ENCODE measurements at regions not wholly inside any gene's neighbourhood (a gene's known extent, or its start where the extent isn't known, plus 50 kb on each side); places are given as distances from the start of the nearest gene placed in this dataset.
A peak's percentile ranks its signal among the peaks of the same experiment; 100 is the strongest.

- TF ChIP-seq FOXA2 (IDR thresholded peaks at IDR 0.05) (no peak), NR2F2 (IDR thresholded peaks at IDR 0.05) (peak; percentile 50), SP1 (IDR thresholded peaks at IDR 0.05) (peak; percentile 6), JUND (IDR thresholded peaks at IDR 0.05) (no peak)
- TF ChIP-seq, protein P1, sequence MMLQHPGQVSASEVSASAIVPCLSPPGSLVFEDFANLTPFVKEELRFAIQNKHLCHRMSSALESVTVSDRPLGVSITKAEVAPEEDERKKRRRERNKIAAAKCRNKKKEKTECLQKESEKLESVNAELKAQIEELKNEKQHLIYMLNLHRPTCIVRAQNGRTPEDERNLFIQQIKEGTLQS (IDR thresholded peaks at IDR 0.05) = no peak
- TF ChIP-seq, protein P2, sequence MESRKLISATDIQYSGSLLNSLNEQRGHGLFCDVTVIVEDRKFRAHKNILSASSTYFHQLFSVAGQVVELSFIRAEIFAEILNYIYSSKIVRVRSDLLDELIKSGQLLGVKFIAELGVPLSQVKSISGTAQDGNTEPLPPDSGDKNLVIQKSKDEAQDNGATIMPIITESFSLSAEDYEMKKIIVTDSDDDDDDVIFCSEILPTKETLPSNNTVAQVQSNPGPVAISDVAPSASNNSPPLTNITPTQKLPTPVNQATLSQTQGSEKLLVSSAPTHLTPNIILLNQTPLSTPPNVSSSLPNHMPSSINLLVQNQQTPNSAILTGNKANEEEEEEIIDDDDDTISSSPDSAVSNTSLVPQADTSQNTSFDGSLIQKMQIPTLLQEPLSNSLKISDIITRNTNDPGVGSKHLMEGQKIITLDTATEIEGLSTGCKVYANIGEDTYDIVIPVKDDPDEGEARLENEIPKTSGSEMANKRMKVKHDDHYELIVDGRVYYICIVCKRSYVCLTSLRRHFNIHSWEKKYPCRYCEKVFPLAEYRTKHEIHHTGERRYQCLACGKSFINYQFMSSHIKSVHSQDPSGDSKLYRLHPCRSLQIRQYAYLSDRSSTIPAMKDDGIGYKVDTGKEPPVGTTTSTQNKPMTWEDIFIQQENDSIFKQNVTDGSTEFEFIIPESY (IDR thresholded peaks at IDR 0.05) = no peak
Observed at GRCh38 chrX:39642071-39642470, 455.7 kb downstream of the BCOR start (continued).

DNA sequence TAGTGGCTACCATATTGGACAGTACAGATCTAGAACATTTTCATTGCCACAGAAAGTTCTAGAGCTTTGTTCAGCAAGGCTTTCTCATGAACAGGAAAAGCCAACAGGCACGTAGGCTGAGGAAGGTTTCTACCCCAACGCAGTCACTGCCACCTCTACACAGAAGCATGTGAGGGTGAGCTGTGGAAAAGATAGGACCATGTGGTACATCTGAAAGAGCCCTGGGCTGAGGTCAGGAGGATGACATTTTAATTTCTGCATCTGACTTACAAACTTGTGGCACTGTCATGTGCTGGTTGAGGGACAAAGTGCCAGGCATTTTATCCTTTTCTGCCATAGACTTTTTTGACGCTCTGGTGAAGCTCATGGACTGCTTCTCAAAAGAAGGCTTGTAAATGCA, 454.2 kb downstream of the BCOR start:
- H3K27ac ChIP-seq (ENCODE audit: low read depth in 1 of 2, low read length in 2 of 2) = no peak overlapping the region
- H3K36me3 ChIP-seq (ENCODE audit: control insufficient read depth in 4 of 4, insufficient read depth in 3 of 4, low read depth in 1 of 4, low read length in 3 of 4) = no peaks in the 10 kb centered on the region
- H3K27me3 ChIP-seq (ENCODE audit: control insufficient read depth in 4 of 4, insufficient read depth in 4 of 4, low read length in 3 of 4) = no peaks in the 10 kb centered on the region
- TF ChIP-seq GABPA (IDR thresholded peaks at IDR 0.05 in 1 of 2, conservative IDR thresholded peaks at IDR 0.05 in 1 of 2) = no peak
- no peak for TF ChIP-seq RAD21 (IDR thresholded peaks at IDR 0.05)
- peaks cover 0 to 4% (median 2%) of the 10 kb centered on the region in 4 donors for H3K4me1 ChIP-seq (ENCODE audit: control insufficient read depth in 4 of 4, insufficient read depth in 4 of 4, low read length in 3 of 4)
- H3K9ac ChIP-seq (ENCODE audit: low read depth in 1 of 2, low read length in 2 of 2) = no peak overlapping the region
- peaks cover 0 to 2% (median 0%) of the 10 kb centered on the region in 4 donors for H3K9me3 ChIP-seq (ENCODE audit: control insufficient read depth in 4 of 4, low read length in 3 of 4)
- WGBS = 100% methylated on average over 3 of the region's 3 CpGs
- H3K4me3 ChIP-seq (ENCODE audit: low read depth in 1 of 3, low read length in 3 of 3) = no peak overlapping the region
- DNase-seq (ENCODE audit: low spot score) = no peak

DNA sequence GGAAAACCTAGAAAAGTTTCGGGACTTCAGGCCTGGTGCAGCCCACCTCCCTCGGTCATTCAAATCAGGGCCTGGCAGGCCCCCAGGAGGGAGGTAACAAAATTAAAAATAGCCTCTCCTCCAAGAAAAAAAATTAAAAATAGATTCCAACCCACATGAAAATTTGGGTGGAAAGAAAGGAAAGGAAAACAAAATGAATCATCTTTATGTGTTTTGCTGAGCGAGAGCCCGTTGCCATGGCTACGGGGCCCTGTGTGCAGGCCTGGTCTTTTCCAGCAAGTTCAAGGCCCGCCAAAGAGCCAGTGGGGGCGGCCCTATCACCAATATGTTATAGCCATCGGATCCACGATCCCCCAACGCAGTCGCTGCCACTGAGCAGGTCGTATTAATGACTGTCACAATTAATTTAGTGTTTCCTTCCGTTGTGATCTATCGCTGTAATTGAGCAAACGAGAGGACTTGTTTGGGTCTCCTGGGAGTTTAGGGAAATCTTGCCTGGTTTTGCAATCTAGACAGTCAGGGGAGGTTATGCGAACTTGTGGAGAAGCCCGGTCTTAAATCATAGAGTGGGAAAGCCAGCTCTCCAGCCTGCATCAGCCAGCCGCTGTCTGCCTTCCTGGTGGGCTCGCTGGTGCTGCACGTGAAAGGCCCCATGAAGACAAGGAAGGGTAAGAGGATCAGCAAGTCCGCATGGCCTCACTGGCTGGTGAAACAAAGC, 452.4 kb downstream of the BCOR start:
- TF ChIP-seq, protein P1 (IDR thresholded peaks at IDR 0.05) = no peak
- TF ChIP-seq JUND (IDR thresholded peaks at IDR 0.05) = no peak
- TF ChIP-seq, protein P3, sequence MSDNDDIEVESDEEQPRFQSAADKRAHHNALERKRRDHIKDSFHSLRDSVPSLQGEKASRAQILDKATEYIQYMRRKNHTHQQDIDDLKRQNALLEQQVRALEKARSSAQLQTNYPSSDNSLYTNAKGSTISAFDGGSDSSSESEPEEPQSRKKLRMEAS (IDR thresholded peaks at IDR 0.05) = no peak
- TF ChIP-seq NR2F2 (IDR thresholded peaks at IDR 0.05) = no peak
- TF ChIP-seq FOXA2 (IDR thresholded peaks at IDR 0.05) = no peak
- TF ChIP-seq RXRA (IDR thresholded peaks at IDR 0.05) = no peak
- TF ChIP-seq TAF1 (conservative IDR thresholded peaks at IDR 0.05) = no peak
- TF ChIP-seq, protein P2 (IDR thresholded peaks at IDR 0.05) = no peak
- TF ChIP-seq HNF4G (IDR thresholded peaks at IDR 0.05) = no peak
- no peak for TF ChIP-seq GABPA (IDR thresholded peaks at IDR 0.05 in 1 of 2, conservative IDR thresholded peaks at IDR 0.05 in 1 of 2)
- no peak for TF ChIP-seq EGR1 (IDR thresholded peaks at IDR 0.05; ENCODE audit: low read depth in 2 of 2)
- no peak for TF ChIP-seq FOXA1 (IDR thresholded peaks at IDR 0.05)
- TF ChIP-seq RAD21 (IDR thresholded peaks at IDR 0.05) = no peak
- TF ChIP-seq YY1 (IDR thresholded peaks at IDR 0.05) = no peak
- TF ChIP-seq, protein P4, sequence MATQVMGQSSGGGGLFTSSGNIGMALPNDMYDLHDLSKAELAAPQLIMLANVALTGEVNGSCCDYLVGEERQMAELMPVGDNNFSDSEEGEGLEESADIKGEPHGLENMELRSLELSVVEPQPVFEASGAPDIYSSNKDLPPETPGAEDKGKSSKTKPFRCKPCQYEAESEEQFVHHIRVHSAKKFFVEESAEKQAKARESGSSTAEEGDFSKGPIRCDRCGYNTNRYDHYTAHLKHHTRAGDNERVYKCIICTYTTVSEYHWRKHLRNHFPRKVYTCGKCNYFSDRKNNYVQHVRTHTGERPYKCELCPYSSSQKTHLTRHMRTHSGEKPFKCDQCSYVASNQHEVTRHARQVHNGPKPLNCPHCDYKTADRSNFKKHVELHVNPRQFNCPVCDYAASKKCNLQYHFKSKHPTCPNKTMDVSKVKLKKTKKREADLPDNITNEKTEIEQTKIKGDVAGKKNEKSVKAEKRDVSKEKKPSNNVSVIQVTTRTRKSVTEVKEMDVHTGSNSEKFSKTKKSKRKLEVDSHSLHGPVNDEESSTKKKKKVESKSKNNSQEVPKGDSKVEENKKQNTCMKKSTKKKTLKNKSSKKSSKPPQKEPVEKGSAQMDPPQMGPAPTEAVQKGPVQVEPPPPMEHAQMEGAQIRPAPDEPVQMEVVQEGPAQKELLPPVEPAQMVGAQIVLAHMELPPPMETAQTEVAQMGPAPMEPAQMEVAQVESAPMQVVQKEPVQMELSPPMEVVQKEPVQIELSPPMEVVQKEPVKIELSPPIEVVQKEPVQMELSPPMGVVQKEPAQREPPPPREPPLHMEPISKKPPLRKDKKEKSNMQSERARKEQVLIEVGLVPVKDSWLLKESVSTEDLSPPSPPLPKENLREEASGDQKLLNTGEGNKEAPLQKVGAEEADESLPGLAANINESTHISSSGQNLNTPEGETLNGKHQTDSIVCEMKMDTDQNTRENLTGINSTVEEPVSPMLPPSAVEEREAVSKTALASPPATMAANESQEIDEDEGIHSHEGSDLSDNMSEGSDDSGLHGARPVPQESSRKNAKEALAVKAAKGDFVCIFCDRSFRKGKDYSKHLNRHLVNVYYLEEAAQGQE (IDR thresholded peaks at IDR 0.05) = no peak
- TF ChIP-seq SP1 (IDR thresholded peaks at IDR 0.05) = no peak
- TF ChIP-seq HNF4A (conservative IDR thresholded peaks at IDR 0.05) = no peak
- Histone ChIP-seq H3K9ac (ENCODE audit: low read depth in 1 of 2, low read length in 2 of 2) (no peak overlapping the region), H3K27ac (ENCODE audit: low read depth in 1 of 2, low read length in 2 of 2) (no peak overlapping the region), H3K9me3 (ENCODE audit: control insufficient read depth in 4 of 4, low read length in 3 of 4) (no peaks in the 10 kb centered on the region), H3K27me3 (ENCODE audit: control insufficient read depth in 4 of 4, insufficient read depth in 4 of 4, low read length in 3 of 4) (no peaks in the 10 kb centered on the region), H3K4me3 (ENCODE audit: low read depth in 1 of 3, low read length in 3 of 3) (no peak overlapping the region), H3K36me3 (ENCODE audit: control insufficient read depth in 4 of 4, insufficient read depth in 3 of 4, low read depth in 1 of 4, low read length in 3 of 4) (no peaks in the 10 kb centered on the region), H3K4me1 (ENCODE audit: control insufficient read depth in 4 of 4, insufficient read depth in 4 of 4, low read length in 3 of 4) (peaks cover 0 to 4% (median 2%) of the 10 kb centered on the region in 4 donors)
- DNase-seq (ENCODE audit: low spot score) = no peak
- WGBS = 81% methylated on average over 21 of the region's 21 CpGs
